ENCODE measurements at regions not wholly inside any gene's neighbourhood (a gene's known extent, or its start where the extent isn't known, plus 50 kb on each side); places are given as distances from the start of the nearest gene placed in this dataset.

GRCh38 chr3:144275005-144275404 is 303.4 kb downstream of the DIPK2A start:
- H3K36me3 ChIP-seq (ENCODE audit: control insufficient read depth, insufficient read depth, low read length) = no peaks in the 10 kb centered on the region
- H2AFZ ChIP-seq (ENCODE audit: low read length) = no peak overlapping the region
- no peaks in the 10 kb centered on the region for H3K79me2 ChIP-seq (ENCODE audit: control insufficient read depth, insufficient read depth, low read length)
- H3K27me3 ChIP-seq (ENCODE audit: control insufficient read depth, insufficient read depth, low read length) = no peaks in the 10 kb centered on the region
- no peaks in the 10 kb centered on the region for H3K9me3 ChIP-seq (ENCODE audit: control insufficient read depth, insufficient read depth, low read depth, low read length)
- no peak overlapping the region for H3K4me2 ChIP-seq (ENCODE audit: extremely low read depth, insufficient read depth, low read length)
- DNase-seq (ENCODE audit: low read depth in 2 of 2) = no peak
- H3K27ac ChIP-seq (ENCODE audit: insufficient read depth, low read length) = no peak overlapping the region
- no peaks in the 10 kb centered on the region for H4K20me1 ChIP-seq (ENCODE audit: control insufficient read depth, extremely low read depth, insufficient read depth, low read length)
- TF ChIP-seq CTCF (conservative IDR thresholded peaks at IDR 0.05 in 1 of 2, IDR thresholded peaks at IDR 0.05 in 1 of 2; ENCODE audit: low read depth in 1 of 2, low read length in 2 of 2) (no peak), EZH2 (IDR thresholded peaks at IDR 0.05; ENCODE audit: low read length, missing control alignments) (no peak)
- no peak overlapping the region for H3K9ac ChIP-seq (ENCODE audit: insufficient read depth, low read length)
- no peak overlapping the region for H3K4me3 ChIP-seq (replicated peaks in 1 of 4; ENCODE audit: control extremely low read depth in 1 of 4, insufficient read depth in 1 of 4, low read depth in 3 of 4, low read length in 4 of 4)
- no peaks in the 10 kb centered on the region for H3K4me1 ChIP-seq (ENCODE audit: control insufficient read depth, extremely low read depth, insufficient read depth, low read length)

- Histone ChIP-seq H3K4me1 (ENCODE audit: control insufficient read depth, extremely low read depth, insufficient read depth, low read length) (no peaks in the 10 kb centered on the region), H3K36me3 (ENCODE audit: control insufficient read depth, insufficient read depth, low read length) (no peaks in the 10 kb centered on the region), H3K4me2 (ENCODE audit: extremely low read depth, insufficient read depth, low read length) (no peak overlapping the region), H3K27me3 (ENCODE audit: control insufficient read depth, insufficient read depth, low read length) (no peaks in the 10 kb centered on the region), H3K9me3 (ENCODE audit: control insufficient read depth, insufficient read depth, low read depth, low read length) (no peaks in the 10 kb centered on the region), H3K79me2 (ENCODE audit: control insufficient read depth, insufficient read depth, low read length) (no peaks in the 10 kb centered on the region), H3K9ac (ENCODE audit: insufficient read depth, low read length) (no peak overlapping the region), H3K4me3 (replicated peaks in 1 of 4; ENCODE audit: control extremely low read depth in 1 of 4, insufficient read depth in 1 of 4, low read depth in 3 of 4, low read length in 4 of 4) (no peak overlapping the region), H3K27ac (ENCODE audit: insufficient read depth, low read length) (no peak overlapping the region), H4K20me1 (ENCODE audit: control insufficient read depth, extremely low read depth, insufficient read depth, low read length) (no peaks in the 10 kb centered on the region), H2AFZ (ENCODE audit: low read length) (no peak overlapping the region)
- DNase-seq (ENCODE audit: low read depth in 2 of 2) = no peak
- TF ChIP-seq CTCF (conservative IDR thresholded peaks at IDR 0.05 in 1 of 2, IDR thresholded peaks at IDR 0.05 in 1 of 2; ENCODE audit: low read depth in 1 of 2, low read length in 2 of 2) (no peak), EZH2 (IDR thresholded peaks at IDR 0.05; ENCODE audit: low read length, missing control alignments) (no peak)
Measured at GRCh38 chr3:144282313-144282712, 310.7 kb downstream of the DIPK2A start.

- no peak overlapping the region for H3K4me2 ChIP-seq (ENCODE audit: extremely low read depth, insufficient read depth, low read length)
- H3K9ac ChIP-seq (ENCODE audit: insufficient read depth, low read length) = no peak overlapping the region
- H4K20me1 ChIP-seq (ENCODE audit: control insufficient read depth, extremely low read depth, insufficient read depth, low read length) = no peaks in the 10 kb centered on the region
- TF ChIP-seq EZH2 (IDR thresholded peaks at IDR 0.05; ENCODE audit: low read length, missing control alignments) (no peak), CTCF (conservative IDR thresholded peaks at IDR 0.05 in 1 of 2, IDR thresholded peaks at IDR 0.05 in 1 of 2; ENCODE audit: low read depth in 1 of 2, low read length in 2 of 2) (no peak)
- H3K36me3 ChIP-seq (ENCODE audit: control insufficient read depth, insufficient read depth, low read length) = no peaks in the 10 kb centered on the region
- no peaks in the 10 kb centered on the region for H3K79me2 ChIP-seq (ENCODE audit: control insufficient read depth, insufficient read depth, low read length)
- H3K4me1 ChIP-seq (ENCODE audit: control insufficient read depth, extremely low read depth, insufficient read depth, low read length) = no peaks in the 10 kb centered on the region
- no peak overlapping the region for H3K27ac ChIP-seq (ENCODE audit: insufficient read depth, low read length)
- no peaks in the 10 kb centered on the region for H3K9me3 ChIP-seq (ENCODE audit: control insufficient read depth, insufficient read depth, low read depth, low read length)
- DNase-seq (ENCODE audit: low read depth in 2 of 2) = no peak
- H2AFZ ChIP-seq (ENCODE audit: low read length) = no peak overlapping the region
- H3K4me3 ChIP-seq (replicated peaks in 1 of 4; ENCODE audit: control extremely low read depth in 1 of 4, insufficient read depth in 1 of 4, low read depth in 3 of 4, low read length in 4 of 4) = no peak overlapping the region
- no peaks in the 10 kb centered on the region for H3K27me3 ChIP-seq (ENCODE audit: control insufficient read depth, insufficient read depth, low read length)
Measured at GRCh38 chr3:144286235-144286910, 314.8 kb downstream of the DIPK2A start.
